GM19324 (cell line): ENCODE measurements at regions not wholly inside any gene's neighbourhood (a gene's known extent, or its start where the extent isn't known, plus 50 kb on each side); places are given as distances from the start of the nearest gene placed in this dataset.

Source experiments
- ATAC-seq: cut with Tn5 transposase; IDR thresholded peaks from one replicate; pipeline ENCODE4 v1.9.1; 2021; ENCODE audit warnings: mild to moderate bottlenecking, moderate library complexity; ENCODE audit not compliant: unreplicated experiment, low FRiP score

DNA sequence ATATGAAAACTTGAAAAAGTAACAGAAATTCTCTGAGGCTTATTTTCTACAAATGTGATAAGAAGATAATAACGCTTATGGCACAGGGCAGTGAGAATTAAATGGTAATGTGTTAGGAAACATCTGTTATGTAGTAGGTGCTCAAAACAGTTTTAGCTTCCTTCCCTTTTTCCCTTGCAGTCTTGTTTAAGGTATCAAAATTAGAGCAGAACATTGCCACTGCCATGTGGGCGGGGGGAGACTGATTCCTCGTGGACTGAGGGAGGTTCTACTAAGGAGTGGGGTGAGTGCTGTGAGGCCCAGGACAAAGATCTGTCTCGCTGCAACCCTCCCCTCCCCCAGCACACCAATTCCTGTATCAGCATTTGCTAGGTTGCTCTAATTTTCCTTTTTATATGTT lies 702.4 kb downstream of the TUSC7 start:
- no peak for ATAC-seq

GRCh38 chr3:117417411-117417810 lies 707.8 kb downstream of the TUSC7 start:
- ATAC-seq = no peak

- ATAC-seq = no peak
Observed at GRCh38 chr3:117427081-117427480, 717.5 kb downstream of the TUSC7 start.

DNA sequence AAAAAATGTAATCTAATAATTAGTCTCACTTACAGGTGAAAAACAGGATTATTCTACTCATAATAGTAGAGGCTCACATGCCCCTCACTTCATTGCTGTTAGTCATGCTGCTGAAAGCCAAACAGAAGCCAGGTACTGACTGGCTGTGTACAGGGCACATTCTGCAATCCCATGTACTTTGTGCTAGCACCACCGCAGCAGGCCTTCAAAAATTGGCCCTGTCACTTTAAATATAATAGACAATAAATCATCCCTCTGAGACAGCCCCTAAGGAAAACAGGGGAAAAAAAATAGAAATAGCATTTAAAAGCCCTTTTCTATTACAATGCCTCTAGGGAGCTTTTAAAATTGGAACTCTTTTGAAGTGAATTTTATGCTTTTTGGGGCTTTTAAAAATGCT lies 723.8 kb downstream of the TUSC7 start:
- ATAC-seq = no peak

DNA sequence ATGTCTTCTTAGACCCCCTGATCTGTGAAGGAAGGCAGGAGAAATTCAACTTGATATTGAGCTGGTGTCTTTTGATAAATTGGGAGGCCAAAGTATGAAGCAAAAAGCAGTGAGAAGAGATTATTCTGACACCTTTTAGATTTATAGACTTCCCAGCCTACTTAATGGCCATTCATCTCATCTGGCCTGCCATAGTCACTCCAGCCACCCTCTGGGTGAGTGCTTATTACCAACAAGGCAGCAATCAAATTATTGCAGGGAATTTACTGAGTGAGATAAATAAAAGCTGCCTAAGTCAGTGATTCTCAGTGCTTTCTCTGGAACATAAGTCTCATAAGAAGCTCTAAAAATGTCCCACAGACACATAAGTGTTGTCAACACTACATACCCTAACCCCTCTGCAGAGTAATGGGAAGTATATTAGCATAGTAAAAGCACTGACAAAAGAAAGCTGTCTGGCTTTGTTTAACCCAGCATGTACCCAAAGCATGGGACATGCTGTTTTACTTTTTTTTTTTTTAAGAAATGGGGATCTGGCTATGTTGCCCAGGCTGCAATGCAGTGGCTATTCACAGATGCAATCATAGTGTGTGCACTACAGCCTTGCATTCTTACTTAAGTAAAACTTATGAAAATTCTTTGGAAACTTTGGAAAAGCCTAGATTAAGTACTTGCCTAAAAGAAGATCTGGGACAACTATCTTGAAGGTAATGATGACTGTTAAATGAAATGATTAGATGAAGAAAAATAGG lies 725.3 kb downstream of the TUSC7 start:
- no peak for ATAC-seq

- no peak for ATAC-seq
Observed at GRCh38 chr3:117435506-117435905, 725.9 kb downstream of the TUSC7 start.

DNA sequence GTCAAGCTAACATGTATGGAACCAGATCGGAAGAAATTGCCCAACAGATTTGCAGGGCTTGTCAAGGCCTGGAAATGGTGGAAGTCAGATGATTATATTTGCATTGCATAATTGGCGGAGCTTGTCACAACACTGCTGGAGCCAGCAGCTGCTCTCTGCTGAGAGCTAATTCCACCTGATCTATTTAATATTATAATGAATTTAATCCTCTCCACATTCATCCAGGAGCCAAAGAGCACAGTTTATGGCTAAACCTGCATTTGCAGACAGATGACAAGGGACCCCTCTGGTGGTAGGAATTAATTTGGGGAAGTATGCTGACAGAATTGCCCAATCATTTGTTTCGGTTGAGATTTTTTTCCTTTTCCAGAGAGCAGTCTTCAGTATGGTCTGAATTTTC lies 730.2 kb downstream of the TUSC7 start:
- ATAC-seq = no peak

DNA sequence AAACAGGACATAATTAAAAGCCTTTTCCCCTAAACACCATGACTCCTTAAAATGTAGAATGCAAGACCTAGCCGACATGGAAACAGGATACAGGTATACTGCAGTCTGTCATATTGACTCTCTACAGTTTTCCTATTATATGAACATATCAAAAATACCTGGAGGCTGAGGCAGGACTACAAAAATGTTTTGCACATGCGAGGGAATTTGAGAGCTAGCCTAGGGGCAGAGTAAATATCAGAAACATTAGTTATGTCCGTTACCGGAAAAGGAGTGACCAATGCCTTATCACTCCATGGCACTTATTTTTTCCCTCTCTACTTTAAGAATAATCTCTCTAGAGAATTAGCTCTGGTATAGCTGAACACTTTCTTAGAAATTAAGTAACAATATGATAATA lies 732.3 kb downstream of the TUSC7 start:
- no peak for ATAC-seq

DNA sequence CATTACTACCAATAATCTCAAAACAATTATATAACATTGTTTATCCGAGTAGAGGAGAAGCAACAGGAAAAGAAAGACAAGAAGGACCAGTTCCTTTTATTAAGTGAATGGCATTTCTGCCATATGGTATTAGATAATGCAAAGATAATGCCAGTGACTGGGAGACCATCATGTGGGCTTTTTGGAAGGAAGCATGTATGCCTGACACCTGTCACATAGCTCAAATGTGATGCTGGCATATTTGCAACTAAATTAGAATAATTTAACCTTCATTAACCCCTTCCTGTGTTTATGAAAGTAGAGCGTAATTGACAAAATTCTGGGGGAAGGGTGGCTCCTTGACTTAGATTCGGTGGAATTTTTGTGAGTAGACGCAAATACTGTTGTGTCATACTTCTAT lies 733.0 kb downstream of the TUSC7 start:
- ATAC-seq = no peak

DNA sequence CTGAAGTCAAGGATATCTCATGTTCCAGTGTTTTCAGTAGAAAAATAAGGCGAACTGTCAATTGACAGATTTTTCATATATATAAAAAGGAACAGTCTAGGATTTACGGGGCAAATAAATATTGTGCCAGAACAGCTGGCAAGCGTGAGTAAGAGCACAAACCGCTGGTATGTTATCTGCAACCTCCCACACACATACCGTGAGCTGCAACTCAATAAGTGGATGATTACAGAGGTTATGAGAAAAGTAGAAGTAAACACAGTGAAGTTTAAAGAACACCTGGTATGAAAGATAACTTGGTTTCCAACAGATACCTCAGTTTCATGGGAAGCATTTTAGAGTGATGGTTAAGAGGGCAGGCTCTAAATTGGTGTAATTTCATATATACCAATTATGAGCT lies 733.4 kb downstream of the TUSC7 start:
- ATAC-seq = no peak

DNA sequence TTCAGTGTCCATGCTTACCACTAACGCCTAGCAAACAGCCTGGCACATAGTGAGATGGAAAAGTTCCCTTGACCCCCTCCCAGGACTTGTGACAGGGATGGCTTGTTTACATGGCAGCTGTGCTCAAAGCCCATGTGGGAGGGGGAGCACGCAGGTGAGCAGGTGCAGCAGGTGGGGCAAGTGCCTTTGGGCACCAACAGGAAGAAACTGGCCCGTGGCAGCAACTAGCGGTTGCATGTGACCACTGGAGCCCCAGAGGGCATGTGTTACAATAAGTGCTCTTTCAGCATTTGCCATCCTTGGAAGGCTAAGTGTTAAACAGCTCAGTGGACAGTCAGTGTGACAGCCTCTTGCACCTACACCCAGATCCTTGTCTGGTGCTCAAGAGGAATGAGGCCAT lies 734.6 kb downstream of the TUSC7 start:
- no peak for ATAC-seq

DNA sequence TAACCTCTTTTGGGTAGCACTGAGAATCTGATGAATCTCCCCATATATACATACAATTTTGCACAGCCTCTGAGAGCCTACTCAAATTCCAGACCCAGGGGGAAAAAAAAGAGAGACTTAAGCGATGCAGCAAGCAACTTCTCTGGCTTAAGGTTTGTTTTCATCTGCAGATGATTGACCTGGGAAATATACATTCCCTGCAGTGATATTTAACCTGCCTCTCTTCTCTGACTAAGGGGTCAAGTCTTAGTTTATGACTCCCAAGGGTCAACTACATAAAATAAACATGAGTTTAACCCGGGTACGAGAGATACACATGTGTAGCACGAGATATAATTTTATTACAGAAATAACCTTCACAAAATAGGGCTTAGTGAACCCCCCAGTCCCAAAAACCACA lies 737.8 kb downstream of the TUSC7 start:
- ATAC-seq = no peak

DNA sequence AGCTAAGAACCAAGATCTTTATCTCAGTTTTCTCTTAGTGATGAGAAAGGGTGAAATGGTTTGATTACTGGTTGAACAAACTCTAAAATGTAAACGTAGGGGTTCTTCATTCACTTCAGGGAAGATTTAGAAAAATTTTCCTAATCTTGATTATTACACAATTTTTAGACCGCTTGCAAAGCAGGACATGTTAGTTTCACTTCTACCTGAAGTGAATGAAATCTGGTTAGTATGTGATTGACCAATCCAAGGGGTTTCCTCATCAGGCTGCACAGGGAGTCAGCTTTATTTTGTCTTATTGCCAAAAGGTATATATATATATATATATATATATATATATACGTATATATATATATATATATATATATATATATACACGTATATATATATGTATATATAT lies 740.4 kb downstream of the TUSC7 start:
- no peak for ATAC-seq

DNA sequence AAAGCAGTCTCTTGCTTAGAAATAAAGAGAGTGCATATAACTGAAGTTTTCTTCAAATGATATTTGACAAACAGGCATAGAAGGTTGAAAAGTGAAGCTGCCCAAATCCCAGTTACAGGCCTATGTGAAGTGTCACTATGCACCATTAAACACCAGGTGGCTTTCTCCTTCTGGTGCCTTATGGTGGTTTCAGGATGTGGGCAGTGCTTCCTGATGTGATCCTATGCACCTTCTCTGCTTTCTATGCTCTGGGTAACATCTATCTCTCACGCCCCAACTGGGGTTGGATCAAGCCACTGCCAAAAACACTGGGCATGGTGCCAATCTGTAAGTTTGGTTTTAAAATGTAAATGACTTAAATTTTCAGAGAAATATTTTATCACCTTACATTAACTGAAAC lies 744.7 kb downstream of the TUSC7 start:
- ATAC-seq = no peak

DNA sequence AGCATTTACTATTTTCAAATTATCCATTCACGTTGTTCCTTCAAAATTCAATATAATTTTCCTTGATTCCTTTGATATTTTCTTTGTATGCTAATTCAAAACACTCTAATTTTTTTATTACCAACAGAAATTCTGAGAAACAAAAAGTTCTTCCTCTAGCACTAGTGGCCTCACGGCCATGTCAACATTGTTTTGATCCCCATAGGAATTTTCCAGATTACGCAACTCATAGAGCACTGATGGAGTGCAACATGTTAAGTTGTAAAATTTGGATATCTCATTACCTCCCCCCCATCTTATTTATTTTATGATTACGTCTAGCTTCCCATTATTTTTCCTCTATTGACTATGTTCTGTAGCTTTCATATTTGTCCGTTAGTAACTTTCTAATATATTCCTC lies 745.3 kb downstream of the TUSC7 start:
- no peak for ATAC-seq

DNA sequence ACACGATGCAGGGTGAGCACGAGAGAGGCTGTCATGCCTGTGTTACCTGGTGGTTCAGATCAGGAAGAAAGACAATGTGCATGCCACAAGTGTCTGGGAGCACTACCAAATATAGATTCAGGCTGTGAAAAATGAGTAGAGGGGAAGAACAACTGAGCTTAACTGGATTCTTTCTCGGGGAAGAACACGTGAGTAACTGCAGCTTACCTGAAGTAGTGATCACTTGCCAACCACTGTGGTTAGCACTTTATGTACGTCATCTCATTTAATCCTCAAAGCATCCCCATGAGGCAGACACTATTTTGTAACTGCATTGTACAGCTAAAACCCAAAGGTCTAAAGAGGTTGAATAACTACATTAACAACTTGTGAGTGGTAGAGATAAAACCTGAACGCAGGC lies 746.2 kb downstream of the TUSC7 start:
- ATAC-seq = no peak

DNA sequence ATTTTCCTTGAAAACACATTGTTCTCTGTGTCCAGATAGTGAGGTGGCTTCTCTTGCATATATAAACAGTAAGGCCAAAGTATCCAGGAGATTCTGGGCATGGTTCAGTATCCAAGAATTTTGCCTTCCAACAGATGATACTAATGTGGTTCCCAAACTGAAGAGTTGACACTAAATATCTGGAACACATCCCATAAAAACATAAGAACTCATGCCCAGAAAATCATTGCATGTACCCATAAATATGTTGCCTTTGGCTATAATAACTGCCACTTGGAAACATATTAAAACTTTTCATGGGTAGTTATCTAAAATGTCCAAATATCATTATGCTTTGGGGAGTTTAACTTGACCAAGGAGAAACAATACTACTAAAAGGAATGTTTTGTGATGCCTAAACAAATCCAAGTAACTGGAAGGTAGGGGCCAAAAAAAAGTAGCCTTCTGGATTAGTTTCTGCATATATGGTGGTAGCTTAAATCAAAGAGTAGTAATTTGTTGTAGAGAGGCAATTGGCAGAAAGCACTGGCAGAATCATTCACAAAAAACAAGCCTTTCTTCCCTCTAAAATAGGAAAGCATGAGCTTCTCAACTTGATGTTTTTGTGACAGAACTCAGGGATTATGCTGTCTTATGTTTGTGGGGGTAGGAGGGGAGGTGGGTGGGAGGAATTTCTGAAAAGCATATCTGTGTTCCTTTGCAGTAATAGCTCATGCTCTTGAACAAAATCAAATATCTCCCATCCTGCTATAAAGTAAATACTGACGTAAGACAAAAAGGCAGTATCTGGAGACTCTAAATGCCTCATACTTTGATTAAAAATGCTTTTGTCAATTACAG lies 753.9 kb downstream of the TUSC7 start:
- no peak for ATAC-seq

- ATAC-seq = no peak
Observed at GRCh38 chr3:117471831-117472230, 762.3 kb downstream of the TUSC7 start.

- ATAC-seq = no peak
Observed at GRCh38 chr3:117473981-117474538, 764.5 kb downstream of the TUSC7 start.

DNA sequence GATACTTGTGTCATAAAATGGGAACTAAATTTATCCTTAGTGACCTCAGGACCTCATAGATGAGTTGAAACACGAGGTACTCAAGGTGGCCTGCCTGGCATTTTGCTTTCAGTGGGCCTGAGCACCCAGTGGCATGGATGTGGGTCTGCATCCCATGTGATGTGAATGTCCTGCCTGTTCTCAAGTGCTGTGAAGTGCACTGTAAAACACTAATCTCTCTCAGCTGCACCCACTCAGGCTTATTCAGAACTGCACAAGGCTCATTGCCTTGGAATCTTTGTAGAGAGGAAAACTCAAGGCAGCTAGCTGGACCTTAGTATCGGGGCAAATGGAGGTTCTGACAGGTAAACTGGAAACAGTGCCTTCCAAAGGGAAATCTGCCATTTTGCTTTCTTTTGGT lies 767.0 kb downstream of the TUSC7 start:
- no peak for ATAC-seq

DNA sequence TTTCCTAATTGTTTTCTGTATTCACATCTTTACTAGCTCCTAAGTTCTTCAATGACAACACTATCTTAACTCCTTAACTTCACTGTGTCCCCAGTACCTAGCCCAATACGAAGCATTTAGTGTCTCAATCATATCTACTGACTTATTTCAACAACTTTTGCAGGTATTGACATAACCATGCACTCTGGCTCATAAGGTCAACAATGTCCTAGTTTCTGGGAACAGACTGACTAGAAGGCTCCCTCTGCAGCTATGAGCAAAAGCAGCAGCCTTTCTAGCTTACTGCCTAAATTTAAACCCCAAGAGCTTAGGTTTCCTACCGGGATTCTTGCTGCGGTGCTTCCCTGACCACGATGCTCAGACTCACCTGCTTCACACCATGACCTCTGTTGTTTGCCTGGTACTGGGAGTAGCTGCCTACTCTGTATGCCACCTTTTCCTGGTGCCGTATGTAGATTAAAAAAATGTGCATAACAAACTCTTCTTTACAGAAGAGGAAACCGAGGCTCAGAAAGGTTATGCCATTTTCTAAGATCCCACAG lies 767.7 kb downstream of the TUSC7 start:
- no peak for ATAC-seq
